Loucy (cell line): ENCODE measurements at regions not wholly inside any gene's neighbourhood (a gene's known extent, or its start where the extent isn't known, plus 50 kb on each side); places are given as distances from the start of the nearest gene placed in this dataset.

Experiments
- CTCF ChIP-seq: fragments of 200-600 bp; sonication (generic); conservative IDR thresholded peaks from 2 replicates; pipeline ENCODE4 v1.5.1; 2014; ENCODE audit warnings: mild to moderate bottlenecking, antibody characterized with exemption, low read length
- EZH2phosphoT487 ChIP-seq: fragments of 200-600 bp; IDR thresholded peaks from 2 replicates; pipeline ENCODE4 v1.6.1; 2018; ENCODE audit warnings: antibody characterized with exemption, mild to moderate bottlenecking, moderate library complexity, borderline replicate concordance

GRCh38 chr16:49068224-49068623 is 213.4 kb downstream of the CBLN1 start:
- TF ChIP-seq EZH2phosphoT487 (no peak), CTCF (no peak)
